Loucy (cell line): ENCODE measurements at regions not wholly inside any gene's neighbourhood (a gene's known extent, or its start where the extent isn't known, plus 50 kb on each side); places are given as distances from the start of the nearest gene placed in this dataset.

Experiments used
- H2AFZ ChIP-seq: fragments of 200-600 bp; sonication (generic); 2 replicates; pipeline ENCODE4 v1.6.0; 2016; ENCODE audit warnings: antibody characterized with exemption, mild to moderate bottlenecking, low read length, moderate library complexity
- H3F3A ChIP-seq: fragments of 200-600 bp; 2 replicates; pipeline ENCODE4 v1.6.0; 2016; ENCODE audit warnings: antibody characterized with exemption, low read depth, mild to moderate bottlenecking
- H3K27me3 ChIP-seq: fragments of 200-600 bp; sonication (generic); 2 replicates; pipeline ENCODE4 v1.6.1; 2014; ENCODE audit warnings: low read length, mild to moderate bottlenecking; ENCODE audit not compliant: insufficient read depth, poor library complexity, severe bottlenecking
- H3K36me3 ChIP-seq: fragments of 200-600 bp; sonication (generic); 2 replicates; pipeline ENCODE4 v1.6.1; 2016; ENCODE audit warnings: low read length; ENCODE audit not compliant: insufficient read depth
- H3K4me1 ChIP-seq: fragments of 200-600 bp; sonication (generic); 2 replicates; pipeline ENCODE4 v1.5.1; 2014; ENCODE audit warnings: low read length, mild to moderate bottlenecking; ENCODE audit not compliant: insufficient read depth, poor library complexity, severe bottlenecking
- H3K4me2 ChIP-seq: fragments of 200-600 bp; sonication (generic); 2 replicates; pipeline ENCODE4 v1.6.0; 2014; ENCODE audit warnings: antibody characterized with exemption, low read length, low read depth, mild to moderate bottlenecking; ENCODE audit not compliant: poor library complexity, severe bottlenecking
- H3K4me3 ChIP-seq: fragments of 200-600 bp; sonication (generic); 2 replicates; pipeline ENCODE4 v1.5.1; 2014; ENCODE audit warnings: low read length, mild to moderate bottlenecking, mixed read lengths; ENCODE audit not compliant: poor library complexity, severe bottlenecking
- H3K79me2 ChIP-seq: fragments of 200-600 bp; sonication (generic); 2 replicates; pipeline ENCODE4 v1.6.1; 2014; ENCODE audit warnings: low read length; ENCODE audit not compliant: insufficient read depth
- H3K9ac ChIP-seq: fragments of 200-600 bp; sonication (generic); 2 replicates; pipeline ENCODE4 v1.6.0; 2014; ENCODE audit warnings: mild to moderate bottlenecking, low read depth, low read length, moderate library complexity; ENCODE audit not compliant: poor library complexity, severe bottlenecking
- H3K9me2 ChIP-seq: fragments of 200-600 bp; sonication (generic); replicated peaks from 2 replicates; pipeline ENCODE4 v1.6.1; 2016; ENCODE audit warnings: low read depth, low read length, mixed read lengths
- H3K9me3 ChIP-seq: fragments of 200-600 bp; sonication (generic); 2 replicates; pipeline ENCODE4 v1.6.1; 2014; ENCODE audit warnings: mild to moderate bottlenecking, antibody characterized with exemption, low read length, low read depth; ENCODE audit not compliant: insufficient read depth
- H4K20me1 ChIP-seq: fragments of 200-600 bp; sonication (generic); 2 replicates; pipeline ENCODE4 v1.6.0; 2014; ENCODE audit warnings: antibody characterized with exemption, low read length, mild to moderate bottlenecking; ENCODE audit not compliant: insufficient read depth, poor library complexity, severe bottlenecking
- EZH2phosphoT487 ChIP-seq: fragments of 200-600 bp; IDR thresholded peaks from 2 replicates; pipeline ENCODE4 v1.6.1; 2018; ENCODE audit warnings: antibody characterized with exemption, mild to moderate bottlenecking, moderate library complexity, borderline replicate concordance
- TF ChIP-seq, protein P1 (sequence below): fragments of 200-600 bp; sonication (generic); conservative IDR thresholded peaks from 2 replicates; pipeline ENCODE4 v1.5.1; 2014; ENCODE audit warnings: mild to moderate bottlenecking, antibody characterized with exemption, low read length

- H3K4me1 ChIP-seq, result no peaks in the 10 kb centered on the region
- H3K4me2 ChIP-seq, result no peak overlapping the region
- no peaks in the 10 kb centered on the region for H3K9me3 ChIP-seq
- H2AFZ ChIP-seq, result no peak overlapping the region
- no peak overlapping the region for H3K9ac ChIP-seq
- H3K27me3 ChIP-seq, result no peaks in the 10 kb centered on the region
- no peaks in the 10 kb centered on the region for H3K9me2 ChIP-seq
- no peaks in the 10 kb centered on the region for H3K36me3 ChIP-seq
- TF ChIP-seq, protein P1, sequence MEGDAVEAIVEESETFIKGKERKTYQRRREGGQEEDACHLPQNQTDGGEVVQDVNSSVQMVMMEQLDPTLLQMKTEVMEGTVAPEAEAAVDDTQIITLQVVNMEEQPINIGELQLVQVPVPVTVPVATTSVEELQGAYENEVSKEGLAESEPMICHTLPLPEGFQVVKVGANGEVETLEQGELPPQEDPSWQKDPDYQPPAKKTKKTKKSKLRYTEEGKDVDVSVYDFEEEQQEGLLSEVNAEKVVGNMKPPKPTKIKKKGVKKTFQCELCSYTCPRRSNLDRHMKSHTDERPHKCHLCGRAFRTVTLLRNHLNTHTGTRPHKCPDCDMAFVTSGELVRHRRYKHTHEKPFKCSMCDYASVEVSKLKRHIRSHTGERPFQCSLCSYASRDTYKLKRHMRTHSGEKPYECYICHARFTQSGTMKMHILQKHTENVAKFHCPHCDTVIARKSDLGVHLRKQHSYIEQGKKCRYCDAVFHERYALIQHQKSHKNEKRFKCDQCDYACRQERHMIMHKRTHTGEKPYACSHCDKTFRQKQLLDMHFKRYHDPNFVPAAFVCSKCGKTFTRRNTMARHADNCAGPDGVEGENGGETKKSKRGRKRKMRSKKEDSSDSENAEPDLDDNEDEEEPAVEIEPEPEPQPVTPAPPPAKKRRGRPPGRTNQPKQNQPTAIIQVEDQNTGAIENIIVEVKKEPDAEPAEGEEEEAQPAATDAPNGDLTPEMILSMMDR, result no peak
- no peak for TF ChIP-seq EZH2phosphoT487
- H3K79me2 ChIP-seq, result no peaks in the 10 kb centered on the region
- H3F3A ChIP-seq, result no peaks in the 10 kb centered on the region
- no peak overlapping the region for H3K4me3 ChIP-seq
- no peaks in the 10 kb centered on the region for H4K20me1 ChIP-seq
These were observed 182.6 kb downstream of the REEP3 start for GRCh38 chr10:63703740-63704345.

GRCh38 chr10:63707254-63707910, 186.2 kb downstream of the REEP3 start:
- Histone ChIP-seq H3K9ac (no peak overlapping the region), H3K4me1 (no peaks in the 10 kb centered on the region), H2AFZ (no peak overlapping the region), H3F3A (no peaks in the 10 kb centered on the region), H3K9me3 (no peaks in the 10 kb centered on the region), H3K27me3 (no peaks in the 10 kb centered on the region), H3K79me2 (no peaks in the 10 kb centered on the region), H3K9me2 (no peaks in the 10 kb centered on the region), H3K4me2 (no peak overlapping the region), H4K20me1 (no peaks in the 10 kb centered on the region), H3K36me3 (no peaks in the 10 kb centered on the region), H3K4me3 (no peak overlapping the region)
- no peak for TF ChIP-seq EZH2phosphoT487
- TF ChIP-seq, protein P1, result no peak

GRCh38 chr10:63708421-63708820, 187.2 kb downstream of the REEP3 start:
- H3K36me3 ChIP-seq, result no peaks in the 10 kb centered on the region
- TF ChIP-seq, protein P1, result no peak
- no peak for TF ChIP-seq EZH2phosphoT487
- no peak overlapping the region for H3K4me3 ChIP-seq
- H3K27me3 ChIP-seq, result no peaks in the 10 kb centered on the region
- no peak overlapping the region for H2AFZ ChIP-seq
- H3K4me1 ChIP-seq, result no peaks in the 10 kb centered on the region
- H3F3A ChIP-seq, result no peaks in the 10 kb centered on the region
- H4K20me1 ChIP-seq, result no peaks in the 10 kb centered on the region
- no peaks in the 10 kb centered on the region for H3K9me2 ChIP-seq
- no peak overlapping the region for H3K9ac ChIP-seq
- H3K79me2 ChIP-seq, result no peaks in the 10 kb centered on the region
- no peaks in the 10 kb centered on the region for H3K9me3 ChIP-seq
- no peak overlapping the region for H3K4me2 ChIP-seq
